ENCODE measurements at regions not wholly inside any gene's neighbourhood (a gene's known extent, or its start where the extent isn't known, plus 50 kb on each side); places are given as distances from the start of the nearest gene placed in this dataset.

- DNase-seq (ENCODE audit: low spot score), result no peak
Observed at GRCh38 chr13:85742355-85742754, 56.9 kb downstream of the SLITRK6 start.

- DNase-seq (ENCODE audit: low spot score), result no peak
Observed at GRCh38 chr13:85741017-85741416, 58.2 kb downstream of the SLITRK6 start.

- no peak for DNase-seq (ENCODE audit: low spot score)
Observed at GRCh38 chr13:85738696-85739320, 60.4 kb downstream of the SLITRK6 start.

GRCh38 chr13:85737952-85738351 is 61.3 kb downstream of the SLITRK6 start:
- DNase-seq (ENCODE audit: low spot score), result no peak

GRCh38 chr13:85729296-85729695 is 69.9 kb downstream of the SLITRK6 start:
- DNase-seq (ENCODE audit: low spot score), result no peak

- DNase-seq (ENCODE audit: low spot score), result no peak
Observed at GRCh38 chr13:85728811-85729210, 70.4 kb downstream of the SLITRK6 start.

GRCh38 chr13:85725433-85725832 is 73.8 kb downstream of the SLITRK6 start:
- DNase-seq (ENCODE audit: low spot score), result no peak

GRCh38 chr13:85724546-85725432 is 74.4 kb downstream of the SLITRK6 start:
- no peak for DNase-seq (ENCODE audit: low spot score)

GRCh38 chr13:85719749-85720148 is 79.5 kb downstream of the SLITRK6 start:
- no peak for DNase-seq (ENCODE audit: low spot score)

- DNase-seq (ENCODE audit: low spot score), result no peak
Observed at GRCh38 chr13:85717921-85718320, 81.3 kb downstream of the SLITRK6 start.

GRCh38 chr13:85710545-85710944 is 88.7 kb downstream of the SLITRK6 start:
- DNase-seq (ENCODE audit: low spot score), result no peak

GRCh38 chr13:85709721-85710120 is 89.5 kb downstream of the SLITRK6 start:
- no peak for DNase-seq (ENCODE audit: low spot score)

GRCh38 chr13:85709072-85709471 is 90.1 kb downstream of the SLITRK6 start:
- no peak for DNase-seq (ENCODE audit: low spot score)

GRCh38 chr13:85700906-85701305 is 98.3 kb downstream of the SLITRK6 start:
- DNase-seq (ENCODE audit: low spot score), result no peak

GRCh38 chr13:85698256-85698655 is 101.0 kb downstream of the SLITRK6 start:
- DNase-seq (ENCODE audit: low spot score), result no peak

GRCh38 chr13:85694992-85695391 is 104.2 kb downstream of the SLITRK6 start:
- no peak for DNase-seq (ENCODE audit: low spot score)

- DNase-seq (ENCODE audit: low spot score), result no peak
Observed at GRCh38 chr13:85693889-85694511, 105.2 kb downstream of the SLITRK6 start.

GRCh38 chr13:85690368-85690767 is 108.9 kb downstream of the SLITRK6 start:
- DNase-seq (ENCODE audit: low spot score), result no peak

GRCh38 chr13:85685436-85685835 is 113.8 kb downstream of the SLITRK6 start:
- no peak for DNase-seq (ENCODE audit: low spot score)

GRCh38 chr13:85675151-85675907 is 123.9 kb downstream of the SLITRK6 start:
- no peak for DNase-seq (ENCODE audit: low spot score)

- no peak for DNase-seq (ENCODE audit: low spot score)
Observed at GRCh38 chr13:85671336-85671735, 127.9 kb downstream of the SLITRK6 start.

- DNase-seq (ENCODE audit: low spot score), result no peak
Observed at GRCh38 chr13:85666356-85666755, 132.9 kb downstream of the SLITRK6 start.

Data from HuH-7.5 (cell line).